ENCODE measurements at regions not wholly inside any gene's neighbourhood (a gene's known extent, or its start where the extent isn't known, plus 50 kb on each side); places are given as distances from the start of the nearest gene placed in this dataset.

DNA sequence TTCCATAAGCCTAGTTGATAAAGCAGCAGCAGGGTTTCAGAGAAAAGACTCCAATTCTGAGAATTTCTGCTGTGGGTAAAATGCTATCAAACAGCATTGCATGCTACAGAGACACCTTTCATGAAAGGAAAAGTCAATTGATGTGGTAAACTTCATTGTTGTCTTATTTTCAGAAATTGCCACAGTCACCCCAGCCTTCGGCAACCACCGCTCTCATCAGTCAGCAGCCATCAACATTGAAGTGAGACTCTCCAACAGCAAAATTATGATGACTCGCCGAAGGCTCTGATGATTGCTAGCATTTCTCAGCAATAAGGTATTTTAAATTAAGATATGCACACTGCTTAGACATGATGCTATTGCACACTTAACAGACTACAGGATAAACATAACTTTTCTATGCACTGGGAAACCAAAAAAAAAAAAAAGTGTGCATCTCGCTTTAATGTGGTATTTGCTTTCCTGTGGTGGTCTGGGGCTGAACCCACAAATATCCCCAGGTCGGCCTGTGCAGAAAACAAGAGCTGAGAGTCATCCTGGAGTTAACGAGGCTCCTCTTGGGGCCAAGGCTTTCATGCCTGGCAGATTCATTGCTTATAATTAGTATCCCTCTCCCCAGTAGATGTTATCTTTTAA, 192.1 kb downstream of the CTTN start:
- no peak overlapping the region for H3K4me3 ChIP-seq (ENCODE audit: insufficient read depth, low read length)
- no peaks in the 10 kb centered on the region for H3K9me3 ChIP-seq (ENCODE audit: low read depth, low read length)
- peaks cover 13% of the 10 kb centered on the region for H3K27me3 ChIP-seq (ENCODE audit: insufficient read depth, low read length)
- H2AFZ ChIP-seq (ENCODE audit: low read length), result no peak overlapping the region
- TF ChIP-seq, protein P1, sequence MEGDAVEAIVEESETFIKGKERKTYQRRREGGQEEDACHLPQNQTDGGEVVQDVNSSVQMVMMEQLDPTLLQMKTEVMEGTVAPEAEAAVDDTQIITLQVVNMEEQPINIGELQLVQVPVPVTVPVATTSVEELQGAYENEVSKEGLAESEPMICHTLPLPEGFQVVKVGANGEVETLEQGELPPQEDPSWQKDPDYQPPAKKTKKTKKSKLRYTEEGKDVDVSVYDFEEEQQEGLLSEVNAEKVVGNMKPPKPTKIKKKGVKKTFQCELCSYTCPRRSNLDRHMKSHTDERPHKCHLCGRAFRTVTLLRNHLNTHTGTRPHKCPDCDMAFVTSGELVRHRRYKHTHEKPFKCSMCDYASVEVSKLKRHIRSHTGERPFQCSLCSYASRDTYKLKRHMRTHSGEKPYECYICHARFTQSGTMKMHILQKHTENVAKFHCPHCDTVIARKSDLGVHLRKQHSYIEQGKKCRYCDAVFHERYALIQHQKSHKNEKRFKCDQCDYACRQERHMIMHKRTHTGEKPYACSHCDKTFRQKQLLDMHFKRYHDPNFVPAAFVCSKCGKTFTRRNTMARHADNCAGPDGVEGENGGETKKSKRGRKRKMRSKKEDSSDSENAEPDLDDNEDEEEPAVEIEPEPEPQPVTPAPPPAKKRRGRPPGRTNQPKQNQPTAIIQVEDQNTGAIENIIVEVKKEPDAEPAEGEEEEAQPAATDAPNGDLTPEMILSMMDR (IDR thresholded peaks at IDR 0.05; ENCODE audit: extremely low read depth, low read depth, low read length), result no peak
- no peaks in the 10 kb centered on the region for H4K20me1 ChIP-seq (ENCODE audit: insufficient read depth, low read length)
- H3K27ac ChIP-seq (ENCODE audit: low read depth, low read length), result no peak overlapping the region
- no peaks in the 10 kb centered on the region for H3K79me2 ChIP-seq (ENCODE audit: insufficient read depth, low read length)
- DNase-seq (ENCODE audit: insufficient read length, low spot score, missing footprints), result peak; percentile 30
- H3K4me1 ChIP-seq (ENCODE audit: insufficient read depth, low read length), result no peaks in the 10 kb centered on the region
- no peaks in the 10 kb centered on the region for H3K36me3 ChIP-seq (ENCODE audit: insufficient read depth, low read length)
- H3K4me2 ChIP-seq (ENCODE audit: insufficient read depth, low read length), result no peak overlapping the region

DNA sequence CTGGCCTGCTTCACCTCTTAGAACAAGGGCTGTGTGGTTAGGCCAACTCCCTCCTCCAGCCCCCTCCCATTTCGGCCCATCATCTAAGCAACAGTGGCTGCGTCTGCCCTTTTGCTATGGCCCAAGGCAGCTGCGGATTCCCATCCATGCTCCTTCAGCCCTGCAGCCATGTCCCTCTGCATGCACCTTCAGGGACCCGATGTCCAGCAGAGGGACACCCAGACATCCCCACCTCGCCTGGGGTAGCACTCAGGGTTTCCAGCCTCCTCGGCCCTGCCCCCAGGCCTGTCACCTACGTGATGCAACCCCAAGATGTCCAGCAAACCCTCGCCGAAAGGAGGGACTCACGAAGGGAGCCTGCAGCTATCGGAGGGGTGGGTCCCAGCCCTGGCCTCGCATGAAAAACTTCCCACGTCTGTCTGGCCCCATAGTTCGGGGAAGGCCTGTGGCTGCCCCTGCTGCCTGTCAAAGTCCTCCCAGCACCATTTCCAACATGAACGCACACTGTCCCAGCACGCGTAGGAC, 194.4 kb downstream of the CTTN start:
- TF ChIP-seq, protein P1 (IDR thresholded peaks at IDR 0.05; ENCODE audit: extremely low read depth, low read depth, low read length), result no peak
- H3K9me3 ChIP-seq (ENCODE audit: low read depth, low read length), result no peaks in the 10 kb centered on the region
- H3K36me3 ChIP-seq (ENCODE audit: insufficient read depth, low read length), result no peaks in the 10 kb centered on the region
- no peak overlapping the region for H3K27ac ChIP-seq (ENCODE audit: low read depth, low read length)
- peak; percentile 52 for DNase-seq (ENCODE audit: insufficient read length, low spot score, missing footprints)
- H3K4me3 ChIP-seq (ENCODE audit: insufficient read depth, low read length), result no peak overlapping the region
- H3K4me2 ChIP-seq (ENCODE audit: insufficient read depth, low read length), result no peak overlapping the region
- H3K4me1 ChIP-seq (ENCODE audit: insufficient read depth, low read length), result no peaks in the 10 kb centered on the region
- no peaks in the 10 kb centered on the region for H4K20me1 ChIP-seq (ENCODE audit: insufficient read depth, low read length)
- peaks cover 14% of the 10 kb centered on the region for H3K27me3 ChIP-seq (ENCODE audit: insufficient read depth, low read length)
- no peak overlapping the region for H2AFZ ChIP-seq (ENCODE audit: low read length)
- no peaks in the 10 kb centered on the region for H3K79me2 ChIP-seq (ENCODE audit: insufficient read depth, low read length)

DNA sequence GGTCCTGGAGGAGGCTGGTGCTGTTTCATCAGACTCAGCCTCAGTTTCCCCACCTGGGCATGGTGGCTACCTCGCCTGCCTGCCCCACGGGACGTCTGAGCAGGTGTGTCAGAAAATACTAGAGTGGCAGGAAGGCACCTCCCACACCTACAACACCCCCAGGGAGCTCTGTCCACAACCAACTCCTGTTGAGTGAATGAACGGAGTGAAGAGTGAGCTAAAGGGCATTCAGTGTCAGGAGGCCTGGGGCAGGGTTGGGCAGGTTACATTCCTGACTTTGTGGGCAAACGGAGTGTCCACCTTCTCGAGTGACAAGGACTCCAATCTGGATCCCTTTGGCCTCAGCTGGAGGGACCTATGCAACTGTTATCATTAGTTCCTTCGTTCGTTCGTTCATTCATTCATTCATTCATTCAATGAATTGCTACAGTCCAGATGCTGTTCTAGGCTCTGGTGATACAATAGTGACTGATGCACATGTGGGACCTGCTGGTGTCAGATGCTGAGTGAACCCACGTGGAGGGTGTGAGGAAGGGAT, 195.2 kb downstream of the CTTN start:
- Histone ChIP-seq H3K4me3 (ENCODE audit: insufficient read depth, low read length) (no peak overlapping the region), H4K20me1 (ENCODE audit: insufficient read depth, low read length) (no peaks in the 10 kb centered on the region), H3K4me2 (ENCODE audit: insufficient read depth, low read length) (no peak overlapping the region), H2AFZ (ENCODE audit: low read length) (no peak overlapping the region), H3K27ac (ENCODE audit: low read depth, low read length) (no peak overlapping the region), H3K4me1 (ENCODE audit: insufficient read depth, low read length) (no peaks in the 10 kb centered on the region), H3K9me3 (ENCODE audit: low read depth, low read length) (no peaks in the 10 kb centered on the region), H3K36me3 (ENCODE audit: insufficient read depth, low read length) (no peaks in the 10 kb centered on the region), H3K79me2 (ENCODE audit: insufficient read depth, low read length) (no peaks in the 10 kb centered on the region), H3K27me3 (ENCODE audit: insufficient read depth, low read length) (peaks cover 17% of the 10 kb centered on the region)
- TF ChIP-seq, protein P1 (IDR thresholded peaks at IDR 0.05; ENCODE audit: extremely low read depth, low read depth, low read length), result no peak
- peak; percentile 27 for DNase-seq (ENCODE audit: insufficient read length, low spot score, missing footprints)

DNA sequence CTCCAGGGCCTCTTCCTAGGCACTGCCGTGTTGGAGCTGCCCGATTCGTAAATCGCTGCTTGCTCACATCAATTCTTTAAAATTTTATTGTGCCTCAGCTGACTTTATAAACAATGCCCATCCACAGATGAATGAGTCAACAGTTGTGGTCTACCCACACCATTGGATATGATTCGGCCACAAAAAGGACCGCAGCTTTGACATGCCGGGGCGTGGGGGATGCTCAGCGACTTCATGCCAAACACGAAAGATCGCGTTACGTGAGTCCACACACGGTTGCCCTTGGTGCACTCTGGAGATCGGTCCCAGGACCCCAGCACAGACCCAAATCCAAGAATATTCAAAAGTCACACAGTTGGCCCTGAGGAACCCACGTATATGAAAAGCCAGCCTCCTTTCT, 195.7 kb downstream of the CTTN start:
- no peak overlapping the region for H2AFZ ChIP-seq (ENCODE audit: low read length)
- H3K9me3 ChIP-seq (ENCODE audit: low read depth, low read length), result no peaks in the 10 kb centered on the region
- no peak overlapping the region for H3K4me2 ChIP-seq (ENCODE audit: insufficient read depth, low read length)
- H4K20me1 ChIP-seq (ENCODE audit: insufficient read depth, low read length), result no peaks in the 10 kb centered on the region
- H3K27ac ChIP-seq (ENCODE audit: low read depth, low read length), result no peak overlapping the region
- H3K79me2 ChIP-seq (ENCODE audit: insufficient read depth, low read length), result no peaks in the 10 kb centered on the region
- no peak for DNase-seq (ENCODE audit: insufficient read length, low spot score, missing footprints)
- no peaks in the 10 kb centered on the region for H3K4me1 ChIP-seq (ENCODE audit: insufficient read depth, low read length)
- no peaks in the 10 kb centered on the region for H3K36me3 ChIP-seq (ENCODE audit: insufficient read depth, low read length)
- H3K4me3 ChIP-seq (ENCODE audit: insufficient read depth, low read length), result no peak overlapping the region
- TF ChIP-seq, protein P1 (IDR thresholded peaks at IDR 0.05; ENCODE audit: extremely low read depth, low read depth, low read length), result no peak
- peaks cover 19% of the 10 kb centered on the region for H3K27me3 ChIP-seq (ENCODE audit: insufficient read depth, low read length)

All from osteoblast (primary cell).